HG03457 (cell line): ENCODE measurements at regions not wholly inside any gene's neighbourhood (a gene's known extent, or its start where the extent isn't known, plus 50 kb on each side); places are given as distances from the start of the nearest gene placed in this dataset.
"Not testable (repeated sequence)": the region's sequence is repeated elsewhere in the genome, so short reads cannot be mapped to it uniquely, and the experiment has no call there.

Experiments used
- ATAC-seq: cut with Tn5 transposase; IDR thresholded peaks from one replicate; pipeline ENCODE4 v1.9.1; 2021; ENCODE audit warnings: moderate number of reproducible peaks; ENCODE audit not compliant: unreplicated experiment

DNA sequence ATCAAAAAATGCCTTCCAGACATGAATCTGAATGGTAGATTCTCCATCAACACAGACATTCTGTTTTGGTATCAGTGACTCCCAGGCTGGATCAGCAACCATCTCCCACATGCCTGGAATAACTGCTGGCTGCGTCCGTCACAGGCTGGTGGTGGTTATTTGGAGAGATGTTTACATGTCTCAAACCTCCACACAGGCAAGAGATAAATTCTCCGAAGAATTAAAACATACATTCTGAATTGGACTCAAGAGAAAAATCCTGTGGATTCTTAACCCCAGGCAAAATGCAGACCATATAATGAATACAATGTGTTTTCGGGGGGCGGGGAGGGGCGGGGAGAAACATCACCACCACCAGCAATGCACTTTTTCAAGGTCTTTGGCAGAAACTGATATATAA, 108.2 kb downstream of the THBS2 start:
- no peak for ATAC-seq

- ATAC-seq: no peak
These were observed 109.3 kb downstream of the THBS2 start for GRCh38 chr6:169144356-169144755.

DNA sequence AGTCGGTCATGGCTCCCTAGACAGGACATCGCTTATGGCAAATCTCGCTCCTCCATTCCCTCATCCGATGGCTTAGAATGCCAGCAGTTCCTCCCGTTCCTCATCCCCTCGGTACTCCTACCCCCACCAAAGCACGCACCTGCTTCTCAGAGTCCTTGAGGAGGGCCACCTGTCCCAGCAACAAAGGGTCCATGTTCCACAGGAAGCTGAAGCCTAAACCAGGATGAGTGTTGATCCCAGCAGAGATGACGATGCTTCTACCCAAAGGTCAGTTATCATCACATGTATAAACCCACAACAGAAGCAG, 111.2 kb downstream of the THBS2 start:
- no peak for ATAC-seq

- ATAC-seq: no peak
These were observed 111.7 kb downstream of the THBS2 start for GRCh38 chr6:169141671-169142537.

GRCh38 chr6:169140986-169141495, 112.6 kb downstream of the THBS2 start:
- ATAC-seq: no peak

- ATAC-seq: no peak
These were observed 114.3 kb downstream of the THBS2 start for GRCh38 chr6:169139179-169139971.

DNA sequence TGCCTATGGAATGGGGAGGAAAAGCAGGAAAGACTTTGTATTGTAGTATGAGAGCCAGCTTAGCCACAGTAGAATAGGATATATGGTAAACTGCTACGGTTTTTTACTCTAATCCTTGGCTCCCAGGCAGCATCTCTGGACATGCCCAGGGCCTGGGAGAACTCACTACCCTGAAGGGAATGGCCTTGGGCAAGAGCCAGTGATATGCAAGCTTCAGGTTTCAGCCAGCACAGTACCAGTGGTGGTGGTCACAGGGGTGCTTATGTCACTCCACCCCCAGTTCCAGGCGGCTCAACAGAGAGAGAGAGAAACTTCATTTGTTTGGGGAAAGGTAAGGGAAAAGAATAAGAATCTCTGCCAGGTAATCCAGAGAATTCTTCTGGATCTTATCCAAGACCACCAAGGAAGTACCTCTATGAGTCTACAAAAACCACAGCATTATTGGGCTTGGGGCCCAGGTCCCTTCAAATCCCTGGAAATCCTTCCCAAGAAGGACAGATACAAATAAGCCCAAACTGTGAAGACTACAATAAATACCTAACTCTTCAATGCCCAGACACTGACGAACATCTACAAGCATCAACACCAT, 121.2 kb downstream of the THBS2 start:
- ATAC-seq: no peak

DNA sequence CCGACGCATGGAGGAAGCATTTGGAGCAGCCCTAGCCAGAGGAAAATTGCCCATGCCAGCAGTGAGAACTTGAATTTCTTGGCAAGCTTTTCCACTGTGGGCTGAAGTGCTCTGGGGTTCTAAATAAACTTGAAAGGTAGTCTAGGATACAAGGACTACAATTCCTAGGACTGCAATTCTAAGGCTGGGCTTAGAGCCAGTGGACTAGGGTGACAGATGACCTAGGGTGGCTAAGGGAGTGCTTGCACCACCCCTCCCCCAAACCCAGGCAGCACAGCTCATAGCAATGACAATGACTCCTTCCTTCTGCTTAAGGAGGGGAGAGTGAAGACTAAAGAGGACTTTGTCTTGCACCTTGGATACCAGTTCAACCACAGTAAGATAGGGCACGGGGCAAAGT, 122.3 kb downstream of the THBS2 start:
- ATAC-seq: no peak

DNA sequence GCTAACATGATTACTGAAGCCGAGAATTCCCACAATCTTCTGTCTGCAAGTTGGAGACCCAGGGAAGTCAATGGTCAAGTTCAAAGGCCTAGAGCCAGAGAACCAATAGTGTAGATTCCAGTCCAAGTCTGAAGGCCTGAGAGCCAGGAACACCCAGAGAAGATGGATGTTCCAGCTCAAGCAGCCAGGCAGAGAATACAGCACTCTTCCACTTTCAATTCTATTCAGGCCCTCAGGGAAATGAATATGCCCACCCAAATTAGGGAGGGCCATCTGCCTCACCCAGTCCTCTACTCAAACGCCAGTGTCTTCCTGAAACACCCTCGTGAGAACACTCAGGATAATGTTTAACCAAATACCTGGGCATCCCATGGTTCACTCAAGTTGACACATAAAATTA, 123.5 kb downstream of the THBS2 start:
- no peak for ATAC-seq

- no peak for ATAC-seq
These were observed 132.6 kb downstream of the THBS2 start for GRCh38 chr6:169121013-169121412.

- no peak for ATAC-seq
These were observed 134.0 kb downstream of the THBS2 start for GRCh38 chr6:169119669-169120068.

GRCh38 chr6:169118346-169118830, 135.3 kb downstream of the THBS2 start:
- ATAC-seq: no peak

DNA sequence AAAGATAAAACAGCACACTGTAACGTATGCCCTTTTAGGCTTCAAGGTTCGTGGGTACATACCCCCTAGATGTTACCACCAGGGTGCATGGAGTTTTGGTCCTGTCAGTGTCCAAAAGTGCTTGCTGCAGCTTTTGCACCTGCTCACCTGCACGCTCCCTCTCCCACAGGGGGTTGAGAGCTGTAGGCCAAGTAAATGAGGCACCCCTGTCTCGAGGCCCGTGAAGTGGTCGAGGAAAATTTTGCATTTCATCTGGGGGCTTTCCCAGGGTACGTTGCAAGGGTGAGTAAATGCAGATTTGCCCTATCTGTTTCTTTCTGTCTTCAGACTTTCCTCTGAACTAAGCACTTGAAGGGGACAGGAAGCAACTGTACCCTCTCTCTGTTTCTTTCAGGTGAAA, 136.0 kb downstream of the THBS2 start:
- no peak for ATAC-seq

- peak; percentile 48 for ATAC-seq
These were observed 138.0 kb downstream of the THBS2 start for GRCh38 chr6:169115632-169116031.

DNA sequence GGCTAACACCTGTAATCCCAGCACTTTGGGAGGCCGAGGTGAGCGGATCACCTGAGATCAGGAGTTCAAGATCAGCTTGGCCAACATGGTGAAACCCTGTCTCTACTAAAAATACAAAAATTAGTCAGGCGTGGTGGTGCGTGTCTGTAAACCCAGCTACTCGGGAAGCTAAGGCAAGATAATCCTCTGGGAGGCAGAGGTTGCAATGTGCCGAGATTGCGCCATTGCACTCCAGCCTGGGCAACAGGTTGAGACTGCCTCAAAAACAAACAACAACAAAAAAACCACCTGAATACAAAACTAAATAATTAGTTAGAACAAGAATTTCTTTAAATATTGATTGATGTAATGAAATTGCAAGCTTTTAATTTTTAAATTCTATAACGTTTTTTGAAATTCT, 139.0 kb downstream of the THBS2 start:
- ATAC-seq: not testable (repeated sequence)

DNA sequence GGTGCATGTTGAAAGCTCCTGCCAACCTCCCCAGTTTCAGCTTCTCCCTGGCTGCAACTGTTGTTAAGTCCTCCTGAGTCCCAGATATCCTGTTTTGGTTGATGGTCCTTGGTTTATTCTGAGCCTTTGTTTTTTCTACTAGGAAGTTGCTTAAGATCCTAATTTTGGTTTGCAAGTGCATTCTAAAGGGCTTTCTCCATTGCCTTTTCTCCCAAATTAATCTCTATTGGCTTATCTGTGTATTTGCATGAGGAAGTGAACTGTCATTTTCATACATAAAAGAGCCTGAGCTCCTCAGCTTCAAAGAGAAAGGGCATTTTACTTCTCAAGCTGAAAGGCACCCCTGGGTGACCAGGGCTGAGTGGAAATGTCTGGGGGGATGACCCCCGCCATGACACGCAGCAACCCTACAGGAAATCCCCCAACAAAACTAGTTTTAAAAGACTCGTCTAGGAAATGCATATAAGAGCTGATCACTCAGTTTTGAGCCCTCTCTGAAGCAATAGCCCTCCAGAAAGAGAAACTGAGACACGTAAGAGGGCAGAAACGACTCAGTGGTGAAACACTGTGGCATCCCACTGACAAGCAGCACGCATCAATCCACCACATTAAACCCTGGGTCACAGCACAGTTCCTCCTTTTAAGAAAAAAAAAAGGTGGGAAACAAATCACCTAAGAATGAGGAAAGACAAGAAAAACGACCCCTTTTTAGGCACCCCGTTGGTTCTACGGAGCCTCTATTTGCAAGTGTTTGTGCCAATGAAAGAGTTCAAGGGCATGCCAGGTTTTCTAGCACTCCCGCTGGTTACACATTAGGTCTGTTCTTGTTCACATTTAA, 140.9 kb downstream of the THBS2 start:
- ATAC-seq: peak; percentile 75

DNA sequence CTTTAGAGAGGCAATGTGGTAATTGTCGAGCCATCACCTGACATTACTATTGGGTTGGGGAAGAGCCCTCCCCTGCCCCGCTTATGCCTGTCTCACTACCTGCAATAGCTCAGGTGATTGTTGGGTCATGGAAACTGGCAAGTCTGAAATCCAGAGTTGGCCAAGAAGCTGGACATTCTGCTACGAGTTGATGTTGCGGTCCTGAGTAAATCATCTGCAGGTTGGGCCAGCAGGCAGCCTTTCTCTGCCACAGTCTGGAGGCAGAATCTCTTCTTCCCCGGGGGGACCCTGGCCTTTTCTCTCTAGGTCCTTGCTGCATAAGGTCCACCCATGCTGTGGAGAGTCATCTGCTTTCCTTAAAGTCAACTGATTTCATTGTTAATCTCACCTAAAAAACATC, 142.4 kb downstream of the THBS2 start:
- no peak for ATAC-seq

DNA sequence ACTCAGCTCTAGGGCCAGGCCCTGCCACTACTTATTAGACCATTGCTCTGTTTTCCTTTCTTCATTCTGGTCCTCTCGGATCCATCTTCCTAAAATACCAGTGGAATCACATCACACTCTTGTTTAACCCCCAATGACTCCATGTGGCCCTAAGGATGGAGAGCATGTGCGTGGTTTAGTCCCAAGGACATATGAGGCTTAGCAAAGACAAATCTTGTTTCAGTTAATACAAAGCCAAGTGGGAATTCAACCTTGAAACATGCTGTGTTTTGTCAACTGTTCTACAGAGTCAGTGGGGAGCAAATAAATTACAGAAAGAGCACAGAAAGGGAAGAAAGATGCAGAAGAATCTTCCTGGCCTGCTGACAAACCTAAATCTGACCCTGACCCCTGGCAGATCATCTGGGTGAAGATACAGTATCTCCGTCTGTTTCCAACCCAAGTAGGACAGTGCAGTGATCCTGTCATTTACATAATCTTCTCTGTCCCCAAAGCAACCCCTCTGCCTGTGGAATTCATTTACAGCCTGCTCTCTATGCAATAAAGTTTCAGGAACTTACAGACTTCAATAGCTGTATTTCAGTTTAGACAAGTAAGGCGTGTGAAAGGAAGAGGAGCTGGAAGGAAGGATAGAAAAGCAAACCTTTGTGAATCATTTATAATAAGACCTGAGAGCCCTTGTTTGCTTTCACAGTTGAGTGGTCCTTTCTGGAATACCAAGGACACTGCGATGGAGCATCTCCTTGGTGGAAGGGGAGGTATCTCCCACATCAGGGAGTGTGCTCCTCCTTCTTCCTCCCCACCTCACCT, 144.0 kb downstream of the THBS2 start:
- no peak for ATAC-seq

DNA sequence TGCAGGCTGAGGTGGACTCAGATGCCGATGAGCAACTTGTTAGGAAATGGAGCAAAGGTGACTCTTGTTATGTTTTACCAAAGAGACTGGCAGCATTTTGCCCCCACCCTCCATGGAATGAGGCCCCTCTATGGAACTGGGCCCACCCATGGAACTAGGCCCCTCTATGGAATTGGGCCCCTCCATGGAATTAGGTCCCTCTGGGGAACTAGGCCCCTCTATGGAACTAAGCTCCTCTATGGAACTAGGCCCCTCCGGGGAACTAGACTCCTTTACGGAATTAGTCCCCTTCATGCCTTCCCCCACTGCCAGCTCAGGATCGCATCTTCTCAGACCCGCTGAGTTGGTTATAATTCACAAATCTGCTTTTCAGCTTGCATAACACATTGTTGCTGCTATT, 144.9 kb downstream of the THBS2 start:
- ATAC-seq: no peak

- no peak for ATAC-seq
These were observed 147.5 kb downstream of the THBS2 start for GRCh38 chr6:169106176-169106575.
